ENCODE measurements at regions not wholly inside any gene's neighbourhood (a gene's known extent, or its start where the extent isn't known, plus 50 kb on each side); places are given as distances from the start of the nearest gene placed in this dataset.

DNA sequence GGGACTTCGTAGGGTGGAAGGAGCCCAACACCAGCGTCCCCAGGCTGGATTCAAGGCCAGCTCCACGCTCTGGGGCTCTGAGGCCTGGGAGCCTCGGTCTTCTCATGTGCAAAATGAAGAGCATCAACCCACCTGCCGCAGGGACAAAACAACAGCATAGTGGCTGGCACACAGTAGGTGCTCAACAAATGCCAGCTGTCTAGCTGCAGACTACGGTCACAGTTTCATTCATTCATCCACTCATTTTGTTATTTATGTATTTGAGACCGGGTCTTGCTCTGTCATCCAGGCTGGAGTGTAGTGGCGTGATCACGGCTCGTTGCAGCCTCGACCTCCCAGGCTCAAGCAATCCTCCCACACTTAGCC lies 60.7 kb downstream of the CEBPB start:
- DNase-seq (ENCODE audit: low read depth, low spot score) = no peak
- H3K4me3 ChIP-seq (ENCODE audit: low read depth, low read length) = no peak overlapping the region
- in situ Hi-C loops (cut with HindIII; ENCODE audit: low sequenced_read_pairs) = no loop called here
- TF ChIP-seq, protein P1, sequence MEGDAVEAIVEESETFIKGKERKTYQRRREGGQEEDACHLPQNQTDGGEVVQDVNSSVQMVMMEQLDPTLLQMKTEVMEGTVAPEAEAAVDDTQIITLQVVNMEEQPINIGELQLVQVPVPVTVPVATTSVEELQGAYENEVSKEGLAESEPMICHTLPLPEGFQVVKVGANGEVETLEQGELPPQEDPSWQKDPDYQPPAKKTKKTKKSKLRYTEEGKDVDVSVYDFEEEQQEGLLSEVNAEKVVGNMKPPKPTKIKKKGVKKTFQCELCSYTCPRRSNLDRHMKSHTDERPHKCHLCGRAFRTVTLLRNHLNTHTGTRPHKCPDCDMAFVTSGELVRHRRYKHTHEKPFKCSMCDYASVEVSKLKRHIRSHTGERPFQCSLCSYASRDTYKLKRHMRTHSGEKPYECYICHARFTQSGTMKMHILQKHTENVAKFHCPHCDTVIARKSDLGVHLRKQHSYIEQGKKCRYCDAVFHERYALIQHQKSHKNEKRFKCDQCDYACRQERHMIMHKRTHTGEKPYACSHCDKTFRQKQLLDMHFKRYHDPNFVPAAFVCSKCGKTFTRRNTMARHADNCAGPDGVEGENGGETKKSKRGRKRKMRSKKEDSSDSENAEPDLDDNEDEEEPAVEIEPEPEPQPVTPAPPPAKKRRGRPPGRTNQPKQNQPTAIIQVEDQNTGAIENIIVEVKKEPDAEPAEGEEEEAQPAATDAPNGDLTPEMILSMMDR (IDR thresholded peaks at IDR 0.05; ENCODE audit: low read depth, low read length) = no peak

DNA sequence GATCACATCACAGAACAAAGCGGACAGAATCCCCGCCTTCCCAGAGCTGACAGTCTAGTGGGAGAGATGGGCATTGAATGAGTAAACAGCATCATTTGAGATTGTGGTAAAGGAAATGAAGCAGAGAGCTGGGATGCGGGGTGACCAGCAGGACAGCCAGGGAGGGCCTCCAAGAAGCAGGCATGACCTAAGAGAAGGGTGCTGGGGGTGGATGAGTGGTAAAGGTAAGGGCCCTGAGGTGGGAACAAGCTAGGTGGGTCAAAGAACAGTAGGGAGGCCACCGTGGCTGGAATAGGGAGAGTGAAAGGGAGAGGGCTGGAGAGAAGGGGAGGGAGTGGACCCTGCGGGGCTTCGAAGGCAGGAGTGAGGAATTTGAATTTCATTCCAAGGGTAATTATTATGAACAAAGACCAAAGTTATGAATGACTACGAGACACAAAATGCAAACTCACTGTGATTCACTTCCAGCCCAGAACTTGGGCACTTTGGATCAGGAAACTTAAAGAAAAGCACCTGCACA lies 61.4 kb downstream of the CEBPB start:
- DNase-seq (ENCODE audit: low read depth, low spot score) = peak; percentile 40
- H3K4me3 ChIP-seq (ENCODE audit: low read depth, low read length) = no peak overlapping the region
- in situ Hi-C loops (cut with HindIII; ENCODE audit: low sequenced_read_pairs) = no loop called here
- TF ChIP-seq, protein P1 (IDR thresholded peaks at IDR 0.05; ENCODE audit: low read depth, low read length) = no peak

DNA sequence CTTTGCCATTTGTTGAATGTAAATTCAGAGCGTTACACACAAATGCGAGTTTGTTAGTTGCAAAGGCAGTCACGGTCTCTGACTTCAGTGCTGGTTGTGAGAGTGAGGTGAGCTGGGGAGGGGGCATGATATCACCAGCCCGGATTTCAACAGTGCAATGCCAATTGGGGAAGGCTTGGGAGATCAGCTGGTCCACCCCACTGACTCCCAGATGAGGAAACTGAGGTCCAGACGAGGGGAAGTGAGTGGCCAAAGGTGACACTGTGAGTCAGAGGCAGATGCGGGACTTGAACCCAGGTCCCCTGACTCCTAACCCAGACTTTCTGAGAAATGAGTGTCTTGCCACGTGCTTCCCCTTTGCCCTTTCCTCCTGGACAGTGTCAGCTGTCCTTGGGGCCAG lies 62.1 kb downstream of the CEBPB start:
- TF ChIP-seq, protein P1 (IDR thresholded peaks at IDR 0.05; ENCODE audit: low read depth, low read length) = no peak
- H3K4me3 ChIP-seq (ENCODE audit: low read depth, low read length) = no peak overlapping the region
- in situ Hi-C loops (cut with HindIII; ENCODE audit: low sequenced_read_pairs) = no loop called here
- DNase-seq (ENCODE audit: low read depth, low spot score) = no peak

DNA sequence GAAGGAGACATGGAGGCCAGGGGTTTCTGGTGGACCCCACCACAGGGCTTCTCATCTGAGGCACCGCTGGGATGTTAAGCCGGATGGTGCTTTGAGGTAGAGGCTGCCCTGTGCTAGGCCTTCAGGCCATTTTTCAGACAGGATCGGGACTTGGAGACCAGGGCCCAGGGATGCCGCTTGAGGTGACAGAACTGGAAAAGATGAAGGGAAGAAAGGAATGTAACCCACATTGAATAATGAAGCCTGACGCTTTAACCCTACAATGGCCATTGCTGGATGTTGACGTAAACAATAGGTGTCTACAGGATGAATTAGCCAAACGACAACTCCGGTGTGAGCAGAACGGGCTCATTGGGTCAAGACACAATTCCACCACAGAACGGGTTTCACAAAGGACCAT lies 62.5 kb downstream of the CEBPB start:
- TF ChIP-seq, protein P1 (IDR thresholded peaks at IDR 0.05; ENCODE audit: low read depth, low read length) = no peak
- no peak overlapping the region for H3K4me3 ChIP-seq (ENCODE audit: low read depth, low read length)
- no peak for DNase-seq (ENCODE audit: low read depth, low spot score)
- in situ Hi-C loops (cut with HindIII; ENCODE audit: low sequenced_read_pairs) = no loop called here

DNA sequence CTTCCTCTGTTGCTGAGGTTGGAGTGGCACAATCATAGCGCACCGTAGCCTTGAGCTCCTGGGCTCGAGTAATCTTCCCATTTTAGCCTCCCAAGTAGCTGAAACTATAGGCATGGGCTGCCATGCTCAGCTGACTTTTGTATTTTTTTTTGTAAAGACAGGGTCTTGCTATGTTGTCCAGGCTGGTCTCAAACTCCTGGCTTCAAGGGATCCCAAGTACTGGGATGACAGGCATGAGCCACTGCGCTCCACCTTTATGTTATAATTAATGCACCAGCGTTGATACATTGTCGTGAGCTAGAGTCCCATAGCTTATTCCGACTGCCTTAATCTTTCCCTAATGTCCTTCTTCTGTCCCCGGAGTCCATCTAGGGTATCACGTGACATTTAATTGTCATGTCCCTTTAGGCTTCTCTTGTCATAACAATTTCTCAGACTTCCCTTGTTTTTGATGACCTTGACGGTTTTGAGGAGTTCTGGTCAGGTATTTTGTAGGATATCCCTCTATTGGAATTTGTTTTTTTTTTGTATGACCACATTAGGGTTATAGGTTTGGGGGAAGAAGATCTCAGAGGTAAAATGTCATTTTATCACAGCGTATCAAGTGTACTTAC lies 63.9 kb downstream of the CEBPB start:
- no peak overlapping the region for H3K4me3 ChIP-seq (ENCODE audit: low read depth, low read length)
- TF ChIP-seq, protein P1 (IDR thresholded peaks at IDR 0.05; ENCODE audit: low read depth, low read length) = no peak
- no peak for DNase-seq (ENCODE audit: low read depth, low spot score)
- in situ Hi-C loops (cut with HindIII; ENCODE audit: low sequenced_read_pairs) = no loop called here

- no peak for DNase-seq (ENCODE audit: low read depth, low spot score)
- H3K4me3 ChIP-seq (ENCODE audit: low read depth, low read length) = no peak overlapping the region
- in situ Hi-C loops (cut with HindIII; ENCODE audit: low sequenced_read_pairs) = no loop called here
- TF ChIP-seq, protein P1 (IDR thresholded peaks at IDR 0.05; ENCODE audit: low read depth, low read length) = no peak
These were observed 65.9 kb downstream of the CEBPB start for GRCh38 chr20:50256577-50256976.

All from astrocyte of the spinal cord (primary cell).